ENCODE measurements at regions not wholly inside any gene's neighbourhood (a gene's known extent, or its start where the extent isn't known, plus 50 kb on each side); places are given as distances from the start of the nearest gene placed in this dataset.

GRCh38 chr11:122181893-122182292 lies 65.9 kb upstream of the BLID start:
- TF ChIP-seq PATZ1 (CRISPR knock-in tag; IDR thresholded peaks at IDR 0.05; ENCODE audit: borderline replicate concordance), result no peak
- TF ChIP-seq ARNTL (CRISPR knock-in tag; IDR thresholded peaks at IDR 0.05; ENCODE audit: borderline replicate concordance, low read depth), result no peak
- TF ChIP-seq ZFP30 (CRISPR knock-in tag; IDR thresholded peaks at IDR 0.05), result no peak
- no peak for TF ChIP-seq PPARA (CRISPR knock-in tag; IDR thresholded peaks at IDR 0.05; ENCODE audit: borderline replicate concordance)

Measured in SK-N-SH treated with all-trans-retinoic acid at 6 μM for 48 hours (cell line).